ENCODE measurements at regions not wholly inside any gene's neighbourhood (a gene's known extent, or its start where the extent isn't known, plus 50 kb on each side); places are given as distances from the start of the nearest gene placed in this dataset.

GRCh38 chr12:89126712-89127111 is 225.6 kb downstream of the DUSP6 start:
- Histone ChIP-seq H3K4me3 (ENCODE audit: insufficient read depth, low read depth, low read length) (no peak overlapping the region), H3K27me3 (ENCODE audit: control insufficient read depth, insufficient read depth, low read length) (no peaks in the 10 kb centered on the region), H3K36me3 (replicated peaks; ENCODE audit: control insufficient read depth, insufficient read depth, low read length) (no peaks in the 10 kb centered on the region)
- DNase-seq, result no peak

DNA sequence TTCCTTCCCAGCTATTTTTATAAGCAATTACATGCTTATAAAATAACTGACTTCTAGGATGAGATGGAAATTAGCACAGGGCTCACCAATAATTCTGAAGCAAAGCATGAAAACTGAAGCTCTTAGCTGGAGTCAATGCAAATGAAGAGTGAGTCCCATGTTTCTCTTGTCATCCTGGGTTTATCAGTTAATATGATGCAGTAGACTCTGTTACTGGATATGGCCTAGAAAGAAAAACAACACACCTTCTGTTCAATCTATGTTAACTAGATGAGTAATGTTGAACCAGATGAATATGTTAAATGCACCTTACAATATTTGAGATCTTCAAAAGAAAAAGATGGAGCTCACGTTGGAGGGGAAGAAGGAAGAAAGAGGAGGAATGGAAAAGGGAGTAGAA is 229.4 kb downstream of the DUSP6 start:
- Histone ChIP-seq H3K4me3 (ENCODE audit: insufficient read depth, low read depth, low read length) (no peak overlapping the region), H3K36me3 (replicated peaks; ENCODE audit: control insufficient read depth, insufficient read depth, low read length) (no peaks in the 10 kb centered on the region), H3K27me3 (ENCODE audit: control insufficient read depth, insufficient read depth, low read length) (no peaks in the 10 kb centered on the region)
- no peak for DNase-seq

- Histone ChIP-seq H3K36me3 (replicated peaks; ENCODE audit: control insufficient read depth, insufficient read depth, low read length) (no peaks in the 10 kb centered on the region), H3K4me3 (ENCODE audit: insufficient read depth, low read depth, low read length) (no peak overlapping the region)
Measured at GRCh38 chr12:89117448-89118034, 234.8 kb downstream of the DUSP6 start.

GRCh38 chr12:89111964-89112363 is 240.3 kb downstream of the DUSP6 start:
- no peaks in the 10 kb centered on the region for H3K36me3 ChIP-seq (replicated peaks; ENCODE audit: control insufficient read depth, insufficient read depth, low read length)
- DNase-seq, result no peak

More at GRCh38 chr12:89117448-89118034, 234.8 kb downstream of the DUSP6 start:
- H3K27me3 ChIP-seq (ENCODE audit: control insufficient read depth, insufficient read depth, low read length), result no peaks in the 10 kb centered on the region
- DNase-seq, result no peak

GRCh38 chr12:89108265-89108664 is 244.0 kb downstream of the DUSP6 start:
- Histone ChIP-seq H3K4me3 (ENCODE audit: insufficient read depth, low read depth, low read length) (no peak overlapping the region), H3K27me3 (ENCODE audit: control insufficient read depth, insufficient read depth, low read length) (no peaks in the 10 kb centered on the region), H3K36me3 (replicated peaks; ENCODE audit: control insufficient read depth, insufficient read depth, low read length) (no peaks in the 10 kb centered on the region)
- no peak for DNase-seq

More at GRCh38 chr12:89111964-89112363, 240.3 kb downstream of the DUSP6 start:
- Histone ChIP-seq H3K4me3 (ENCODE audit: insufficient read depth, low read depth, low read length) (no peak overlapping the region), H3K27me3 (ENCODE audit: control insufficient read depth, insufficient read depth, low read length) (no peaks in the 10 kb centered on the region)

GRCh38 chr12:89106950-89107349 is 245.4 kb downstream of the DUSP6 start:
- Histone ChIP-seq H3K36me3 (replicated peaks; ENCODE audit: control insufficient read depth, insufficient read depth, low read length) (no peaks in the 10 kb centered on the region), H3K4me3 (ENCODE audit: insufficient read depth, low read depth, low read length) (no peak overlapping the region)

DNA sequence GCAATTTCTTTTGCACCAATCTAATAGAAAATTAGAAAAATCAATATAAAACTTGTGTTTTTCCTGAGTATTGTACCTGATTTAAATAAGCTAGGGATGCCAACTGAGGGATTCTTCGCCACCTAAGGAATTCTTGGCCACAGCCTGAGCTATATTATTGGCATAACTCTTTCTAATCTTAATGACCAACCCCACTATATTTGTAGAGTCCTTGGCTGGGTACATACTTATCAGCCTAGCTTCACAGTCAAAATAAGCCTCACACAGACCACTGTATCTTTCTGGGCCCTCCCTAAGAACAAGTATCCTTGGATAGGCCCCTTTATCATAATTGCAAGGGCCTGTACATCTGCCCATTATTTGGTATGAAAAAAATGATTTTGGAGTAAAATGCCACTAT is 247.1 kb downstream of the DUSP6 start:
- no peak for DNase-seq
- Histone ChIP-seq H3K36me3 (replicated peaks; ENCODE audit: control insufficient read depth, insufficient read depth, low read length) (no peaks in the 10 kb centered on the region), H3K4me3 (ENCODE audit: insufficient read depth, low read depth, low read length) (no peak overlapping the region), H3K27me3 (ENCODE audit: control insufficient read depth, insufficient read depth, low read length) (no peaks in the 10 kb centered on the region)

More at GRCh38 chr12:89106950-89107349, 245.4 kb downstream of the DUSP6 start:
- DNase-seq, result no peak
- no peaks in the 10 kb centered on the region for H3K27me3 ChIP-seq (ENCODE audit: control insufficient read depth, insufficient read depth, low read length)

DNA sequence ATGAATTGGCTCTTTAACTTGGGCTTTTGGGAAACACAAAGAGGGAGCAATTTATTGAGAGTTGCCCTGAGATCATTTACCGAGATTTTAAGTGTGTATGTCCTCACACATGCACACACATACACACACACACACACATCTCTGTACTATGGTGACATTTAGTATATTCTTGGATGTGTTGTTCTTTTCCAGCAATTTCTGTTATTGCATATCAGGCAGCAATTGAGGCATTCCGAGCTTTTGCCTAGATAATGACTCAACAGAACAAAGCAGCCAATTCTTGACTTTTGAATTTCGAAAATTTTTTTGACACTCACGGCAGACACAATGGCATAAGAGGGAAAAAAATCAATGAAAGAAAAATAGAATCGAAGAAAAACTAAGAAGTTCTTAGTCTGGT is 248.5 kb downstream of the DUSP6 start:
- no peak overlapping the region for H3K4me3 ChIP-seq (ENCODE audit: insufficient read depth, low read depth, low read length)

GRCh38 chr12:89101440-89101839 is 250.9 kb downstream of the DUSP6 start:
- DNase-seq, result no peak
- no peaks in the 10 kb centered on the region for H3K36me3 ChIP-seq (replicated peaks; ENCODE audit: control insufficient read depth, insufficient read depth, low read length)
- no peak overlapping the region for H3K4me3 ChIP-seq (ENCODE audit: insufficient read depth, low read depth, low read length)
- H3K27me3 ChIP-seq (ENCODE audit: control insufficient read depth, insufficient read depth, low read length), result no peaks in the 10 kb centered on the region

More for the DNA sequence above, 248.5 kb downstream of the DUSP6 start:
- no peaks in the 10 kb centered on the region for H3K27me3 ChIP-seq (ENCODE audit: control insufficient read depth, insufficient read depth, low read length)
- no peaks in the 10 kb centered on the region for H3K36me3 ChIP-seq (replicated peaks; ENCODE audit: control insufficient read depth, insufficient read depth, low read length)
- no peak for DNase-seq

DNA sequence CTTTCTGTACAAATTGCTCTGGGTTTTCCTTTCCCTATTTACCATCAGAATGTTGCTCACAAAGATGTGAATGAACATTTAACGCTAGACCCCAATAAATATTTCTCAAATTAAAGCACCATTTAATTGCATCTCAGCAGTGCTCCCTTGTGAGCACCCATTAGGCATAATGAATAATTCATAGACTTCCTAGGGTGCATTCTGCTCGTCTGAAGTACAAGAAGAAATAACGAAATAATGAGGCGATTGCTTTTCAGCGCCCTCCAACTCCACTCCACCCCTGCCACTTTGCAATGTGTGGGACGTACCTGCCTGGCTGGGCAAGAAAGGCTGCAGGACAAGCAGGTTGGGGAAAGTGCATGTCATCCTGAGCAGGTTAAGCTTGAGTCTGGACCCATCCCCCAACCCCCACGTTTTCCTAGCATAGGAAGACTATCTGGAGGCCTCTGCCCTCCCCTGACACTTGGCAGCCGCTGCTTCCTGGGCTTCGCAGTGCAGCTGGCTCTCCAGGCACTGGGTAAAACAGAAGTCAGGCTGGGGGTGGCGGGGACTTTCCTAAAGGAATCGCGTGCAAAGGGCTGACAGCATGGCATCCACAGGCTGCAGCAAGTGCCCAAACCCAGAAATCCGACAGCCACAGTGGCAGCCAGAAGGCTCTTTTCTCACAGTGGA is 253.7 kb downstream of the DUSP6 start:
- Histone ChIP-seq H3K4me3 (ENCODE audit: insufficient read depth, low read depth, low read length) (no peak overlapping the region), H3K27me3 (ENCODE audit: control insufficient read depth, insufficient read depth, low read length) (no peaks in the 10 kb centered on the region), H3K36me3 (replicated peaks; ENCODE audit: control insufficient read depth, insufficient read depth, low read length) (no peaks in the 10 kb centered on the region)
- peak; percentile 19 for DNase-seq

DNA sequence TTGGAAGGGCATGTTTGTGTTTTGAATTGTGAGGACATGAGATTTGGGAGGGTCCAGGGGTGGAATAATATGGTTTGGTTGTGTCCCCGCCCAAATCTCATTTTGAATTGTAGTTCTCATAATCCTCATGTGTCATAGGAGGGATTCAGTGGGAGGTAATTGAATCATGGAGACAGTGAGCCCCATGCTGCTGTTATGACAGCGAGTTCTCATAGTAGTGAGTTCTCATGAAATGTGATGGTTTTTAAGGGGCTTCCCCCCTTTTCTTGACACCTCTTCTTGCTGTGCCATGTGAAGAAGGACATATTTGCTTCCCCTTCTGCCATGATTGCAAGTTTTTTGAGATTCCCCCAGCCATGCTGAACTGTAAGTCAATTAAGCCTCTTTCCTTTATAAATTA is 260.0 kb downstream of the DUSP6 start:
- Histone ChIP-seq H3K36me3 (replicated peaks; ENCODE audit: control insufficient read depth, insufficient read depth, low read length) (peaks cover 2% of the 10 kb centered on the region; the same call in 1 of the 2 replicates), H3K4me3 (ENCODE audit: insufficient read depth, low read depth, low read length) (no peak overlapping the region), H3K27me3 (ENCODE audit: control insufficient read depth, insufficient read depth, low read length) (no peaks in the 10 kb centered on the region)
- no peak for DNase-seq

GRCh38 chr12:89091293-89091841 is 260.9 kb downstream of the DUSP6 start:
- Histone ChIP-seq H3K4me3 (ENCODE audit: insufficient read depth, low read depth, low read length) (no peak overlapping the region), H3K27me3 (ENCODE audit: control insufficient read depth, insufficient read depth, low read length) (no peaks in the 10 kb centered on the region), H3K36me3 (replicated peaks; ENCODE audit: control insufficient read depth, insufficient read depth, low read length) (peaks cover 2% of the 10 kb centered on the region; the same call in 1 of the 2 replicates)
- no peak for DNase-seq

- Histone ChIP-seq H3K36me3 (replicated peaks; ENCODE audit: control insufficient read depth, insufficient read depth, low read length) (peaks cover 2% of the 10 kb centered on the region; the same call in 1 of the 2 replicates), H3K4me3 (ENCODE audit: insufficient read depth, low read depth, low read length) (no peak overlapping the region), H3K27me3 (ENCODE audit: control insufficient read depth, insufficient read depth, low read length) (no peaks in the 10 kb centered on the region)
- DNase-seq, result no peak
Measured at GRCh38 chr12:89089264-89089663, 263.0 kb downstream of the DUSP6 start.

DNA sequence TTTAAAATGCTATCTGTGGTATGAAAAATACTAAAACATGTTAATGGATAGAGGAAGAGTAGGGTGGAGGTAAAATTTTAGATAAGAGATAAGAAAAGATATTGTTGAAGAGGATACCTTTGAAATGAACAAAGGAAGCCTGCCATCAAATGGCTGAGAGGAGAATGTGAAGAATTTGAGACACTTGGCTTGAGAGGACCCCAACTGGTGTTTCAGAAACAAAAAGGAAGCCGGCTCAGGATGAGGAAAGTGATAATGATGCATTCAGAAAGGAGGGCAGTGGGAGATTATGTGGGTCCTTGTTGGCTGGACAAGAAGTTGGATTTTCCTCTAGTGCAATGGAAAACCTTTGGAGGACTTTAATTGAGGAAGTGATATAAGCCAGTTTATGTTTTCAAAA is 264.4 kb downstream of the DUSP6 start:
- no peak overlapping the region for H3K4me3 ChIP-seq (ENCODE audit: insufficient read depth, low read depth, low read length)
- no peaks in the 10 kb centered on the region for H3K27me3 ChIP-seq (ENCODE audit: control insufficient read depth, insufficient read depth, low read length)
- no peak for DNase-seq
- H3K36me3 ChIP-seq (replicated peaks; ENCODE audit: control insufficient read depth, insufficient read depth, low read length), result peaks cover 2% of the 10 kb centered on the region; the same call in 1 of the 2 replicates

GRCh38 chr12:89087149-89087825 is 265.0 kb downstream of the DUSP6 start:
- peaks cover 2% of the 10 kb centered on the region; the same call in 1 of the 2 replicates for H3K36me3 ChIP-seq (replicated peaks; ENCODE audit: control insufficient read depth, insufficient read depth, low read length)
- H3K27me3 ChIP-seq (ENCODE audit: control insufficient read depth, insufficient read depth, low read length), result no peaks in the 10 kb centered on the region
- DNase-seq, result no peak
- H3K4me3 ChIP-seq (ENCODE audit: insufficient read depth, low read depth, low read length), result no peak overlapping the region
